Ramos (cell line): ENCODE measurements at regions not wholly inside any gene's neighbourhood (a gene's known extent, or its start where the extent isn't known, plus 50 kb on each side); places are given as distances from the start of the nearest gene placed in this dataset.

Experiments used
- in situ Hi-C: fragments of 300-500 bp; cut with MboI; formaldehyde crosslinking; loops from one replicate; pipeline ENCODE4 v1.14.3; 2022; ENCODE audit warnings: low sequenced_read_pairs; ENCODE audit not compliant: unreplicated experiment

GRCh38 chr6:88361298-88361697 is 195.2 kb upstream of the CNR1 start:
- in situ Hi-C loops = no loop called here

GRCh38 chr6:88360203-88360797 is 194.2 kb upstream of the CNR1 start:
- in situ Hi-C loops = no loop called here

DNA sequence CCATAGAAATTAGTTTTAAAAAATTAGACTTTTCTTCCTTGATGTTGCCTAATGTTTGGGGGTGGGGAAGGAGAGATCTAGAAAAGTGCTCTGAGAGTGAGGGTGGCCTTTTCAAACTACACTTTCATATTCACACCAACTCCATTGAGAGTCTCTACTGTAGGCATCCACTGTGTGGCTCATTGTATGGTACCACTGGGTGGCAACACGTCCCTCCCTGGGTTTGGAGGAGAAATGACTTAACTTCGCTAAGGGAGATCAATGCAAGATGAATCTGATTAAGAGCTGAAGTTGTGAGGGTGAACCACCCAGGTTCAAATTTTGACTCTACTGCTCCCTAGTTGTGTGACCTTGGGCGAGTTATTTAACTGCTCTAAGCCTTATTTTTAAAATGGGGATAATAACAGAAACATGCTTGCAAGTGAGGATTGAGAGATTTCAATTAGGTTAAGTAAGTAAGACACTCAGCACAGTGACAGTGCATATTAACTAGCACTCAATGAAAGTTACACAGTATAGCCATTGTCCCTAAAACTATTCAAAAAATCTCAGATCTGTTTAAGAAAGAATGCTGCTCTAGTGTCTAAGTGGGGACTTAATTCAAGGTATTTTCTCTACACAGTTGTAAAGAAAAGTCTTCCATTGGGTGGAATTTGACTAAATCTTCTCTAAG is 193.5 kb upstream of the CNR1 start:
- in situ Hi-C loops = no loop called here

- in situ Hi-C loops = no loop called here
Observed at GRCh38 chr6:88358846-88359245, 192.7 kb upstream of the CNR1 start.

- in situ Hi-C loops = no loop called here
Observed at GRCh38 chr6:88349511-88349910, 183.4 kb upstream of the CNR1 start.

- in situ Hi-C loops = no loop called here
Observed at GRCh38 chr6:88342336-88342735, 176.2 kb upstream of the CNR1 start.

- in situ Hi-C loops = no loop called here
Observed at GRCh38 chr6:88339761-88340160, 173.6 kb upstream of the CNR1 start.

DNA sequence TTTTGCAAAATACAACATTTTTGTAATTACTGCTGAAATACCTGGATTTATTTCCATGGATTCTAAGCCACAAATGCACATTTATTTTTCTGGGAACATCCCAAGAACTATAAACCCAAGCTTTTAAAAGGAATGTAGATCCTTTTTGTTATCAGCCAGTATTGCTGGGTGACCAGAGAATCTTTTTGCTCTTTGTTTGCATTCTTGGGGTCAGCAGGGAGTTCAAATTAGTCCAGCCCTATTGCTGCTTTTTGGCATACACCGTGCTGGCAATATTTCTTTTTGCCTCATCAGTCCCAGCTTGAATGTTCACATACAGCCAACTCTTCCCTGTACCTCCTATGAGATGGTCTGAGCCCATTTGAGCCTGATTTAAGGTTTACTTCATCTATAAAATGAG is 155.2 kb upstream of the CNR1 start:
- in situ Hi-C loops = no loop called here

GRCh38 chr6:88311561-88311960 is 145.4 kb upstream of the CNR1 start:
- in situ Hi-C loops = no loop called here

- in situ Hi-C loops = no loop called here
Observed at GRCh38 chr6:88304520-88304919, 138.4 kb upstream of the CNR1 start.

- in situ Hi-C loops = no loop called here
Observed at GRCh38 chr6:88302769-88303225, 136.7 kb upstream of the CNR1 start.

GRCh38 chr6:88301888-88302768 is 136.0 kb upstream of the CNR1 start:
- in situ Hi-C loops = no loop called here

- in situ Hi-C loops = no loop called here
Observed at GRCh38 chr6:88301256-88301655, 135.1 kb upstream of the CNR1 start.

DNA sequence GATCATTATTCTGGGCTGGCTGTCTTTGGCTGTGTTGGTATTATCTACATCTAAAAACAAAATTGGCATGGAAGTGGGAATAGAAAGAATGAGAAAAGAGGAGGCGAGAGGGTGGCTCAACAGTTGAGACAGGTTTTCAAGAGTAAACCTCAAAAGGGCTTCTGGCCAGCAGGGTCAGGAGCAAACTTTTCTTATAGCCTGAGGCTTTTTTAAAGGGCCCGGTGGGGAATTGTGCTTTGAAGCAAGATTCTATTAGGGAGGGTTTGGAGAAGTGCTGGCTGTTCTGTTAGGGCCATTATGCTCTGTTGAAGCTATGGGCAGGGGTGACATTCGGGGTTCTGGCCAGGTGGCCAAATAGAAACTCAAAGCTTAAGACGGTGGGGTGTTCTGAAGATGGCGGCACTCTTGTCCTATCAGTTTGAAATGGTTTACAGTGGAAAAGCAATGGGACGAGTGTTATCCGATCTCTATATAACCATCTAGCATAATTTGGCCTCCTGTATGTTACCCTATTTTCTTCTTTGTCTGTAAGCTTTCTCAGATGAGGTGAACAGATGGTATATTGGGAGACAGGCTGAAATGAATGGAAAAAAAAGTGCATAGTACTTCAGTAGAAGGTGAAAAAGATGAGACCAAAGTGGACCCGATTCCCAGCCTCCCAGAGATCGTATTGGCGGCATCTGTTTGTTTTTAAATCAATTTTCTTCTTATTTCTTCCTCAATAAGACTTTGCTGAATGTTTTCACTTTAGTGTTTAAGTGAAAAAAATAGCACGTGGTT is 132.1 kb upstream of the CNR1 start:
- in situ Hi-C loops = no loop called here

DNA sequence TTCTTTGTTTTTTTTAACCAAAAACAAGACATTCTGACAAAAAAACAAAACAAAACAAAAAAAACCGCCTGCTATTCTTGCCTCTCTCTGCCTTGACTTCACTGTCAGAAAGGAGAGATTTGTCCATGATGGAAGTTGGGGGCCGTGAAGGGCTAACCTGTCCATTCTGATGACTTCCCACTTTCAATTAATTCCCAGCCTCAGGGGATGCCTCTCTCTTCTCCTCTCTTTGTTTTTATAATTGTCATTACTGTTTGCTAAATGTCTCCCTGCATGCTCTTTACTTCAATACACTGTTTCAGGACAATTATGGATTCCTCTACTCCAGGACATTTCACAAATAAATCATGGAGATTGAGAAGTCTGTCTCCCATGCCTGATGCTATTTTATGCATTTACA is 130.5 kb upstream of the CNR1 start:
- in situ Hi-C loops = no loop called here

- in situ Hi-C loops = no loop called here
Observed at GRCh38 chr6:88295663-88296062, 129.5 kb upstream of the CNR1 start.

GRCh38 chr6:88294702-88295101 is 128.6 kb upstream of the CNR1 start:
- in situ Hi-C loops = no loop called here

DNA sequence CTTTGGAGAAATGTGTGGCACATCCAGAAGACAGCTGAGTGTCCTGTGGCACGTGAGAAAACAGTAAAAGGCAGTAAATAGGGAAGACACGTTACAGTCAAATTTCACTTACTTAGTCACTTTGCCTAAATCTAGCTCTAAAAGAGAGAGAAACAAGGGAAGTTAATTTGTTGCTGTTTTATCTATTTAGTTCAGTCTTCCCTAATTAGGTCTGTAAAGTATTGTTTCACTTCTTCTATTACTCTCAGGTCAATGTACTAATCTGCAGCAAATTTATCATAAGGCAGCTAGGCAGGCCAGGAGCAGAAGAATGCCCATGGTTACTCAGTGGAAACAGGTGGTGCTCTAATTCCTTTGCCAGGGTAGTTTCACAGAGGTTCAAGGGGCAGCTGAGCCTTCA is 124.3 kb upstream of the CNR1 start:
- in situ Hi-C loops = no loop called here

- in situ Hi-C loops = no loop called here
Observed at GRCh38 chr6:88287696-88288095, 121.5 kb upstream of the CNR1 start.

GRCh38 chr6:88276331-88276730 is 110.2 kb upstream of the CNR1 start:
- in situ Hi-C loops = no loop called here

- in situ Hi-C loops = no loop called here
Observed at GRCh38 chr6:88268508-88268907, 102.4 kb upstream of the CNR1 start.
